K562 (cell line): ENCODE measurements at regions not wholly inside any gene's neighbourhood (a gene's known extent, or its start where the extent isn't known, plus 50 kb on each side); places are given as distances from the start of the nearest gene placed in this dataset.

ENCODE experiments used
- BCL6 ChIP-seq: fragments of 250-450 bp; sonication (Bioruptor Pico); IDR thresholded peaks from 2 replicates; pipeline ENCODE4 v1.4.0; 2020
- BRD9 ChIP-seq: fragments of 450-650 bp; IDR thresholded peaks from 2 replicates; pipeline ENCODE4 v1.6.1; 2018; ENCODE audit warnings: low read depth; ENCODE audit not compliant: partially characterized antibody
- CEBPG ChIP-seq, 3 experiments: fragments of 200-800 bp in 1 of 3; sonication (Bioruptor generic) in 1 of 3; sonication (generic) in 1 of 3; formaldehyde crosslinking in 1 of 3; IDR thresholded peaks in 2 of 3; conservative IDR thresholded peaks in 1 of 3; 2 replicates each; pipeline versions ENCODE4 v1.6.1 to v1.8.0; 2016 to 2022; ENCODE audit warnings: missing compliant biosample characterization in 2 of 3, missing genetic modification characterization in 2 of 3, mild to moderate bottlenecking in 1 of 3, missing genetic modification reagents in 1 of 3
- DPF2 ChIP-seq: fragments of 450-650 bp; IDR thresholded peaks from 2 replicates; pipeline ENCODE4 v1.6.1; 2016
- EP400 ChIP-seq: fragments of 450-650 bp; IDR thresholded peaks from 2 replicates; pipeline ENCODE4 v1.6.1; 2017; ENCODE audit warnings: antibody characterized with exemption, mild to moderate bottlenecking, moderate library complexity
- GABPB1 ChIP-seq: sonication (generic); formaldehyde crosslinking; IDR thresholded peaks from 2 replicates; pipeline ENCODE4 v1.8.0; 2022; ENCODE audit warnings: mild to moderate bottlenecking, missing genetic modification reagents
- KLF13 ChIP-seq: fragments of 450-650 bp; IDR thresholded peaks from 2 replicates; pipeline ENCODE4 v1.6.1; 2016; ENCODE audit warnings: missing genetic modification characterization, low read depth, mild to moderate bottlenecking, missing compliant biosample characterization, moderate library complexity, borderline replicate concordance
- MBD2 ChIP-seq: sonication (generic); IDR thresholded peaks from 2 replicates; pipeline ENCODE4 v1.6.1; 2016; ENCODE audit warnings: low read depth, borderline replicate concordance
- MCM7 ChIP-seq, 2 experiments: fragments of 450-650 bp; IDR thresholded peaks; 2 replicates each; pipeline ENCODE4 v1.6.1; 2016 to 2018
- MECOM ChIP-seq: fragments of 250-450 bp; sonication (Bioruptor Pico); IDR thresholded peaks from 2 replicates; pipeline ENCODE4 v1.8.0; 2022; ENCODE audit warnings: inconsistent platforms
- NFE2L1 ChIP-seq: fragments of 450-650 bp; IDR thresholded peaks from 2 replicates; pipeline ENCODE4 v1.6.1; 2016; ENCODE audit warnings: missing genetic modification characterization, low read depth, mild to moderate bottlenecking, missing compliant biosample characterization, moderate library complexity, borderline replicate concordance
- NONO ChIP-seq, 2 experiments: fragments of 200-400 bp in 1 of 2; fragments of 450-650 bp in 1 of 2; formaldehyde crosslinking in 1 of 2; IDR thresholded peaks; 2 replicates each; pipeline ENCODE4 v1.6.1; 2017; ENCODE audit warnings: low read depth in 2 of 2, mild to moderate bottlenecking in 2 of 2, moderate library complexity in 2 of 2, low read length in 1 of 2
- NRF1 ChIP-seq, 2 experiments: fragments of 450-650 bp; IDR thresholded peaks in 1 of 2; conservative IDR thresholded peaks in 1 of 2; 2 replicates each; pipeline ENCODE4 v1.6.1; 2014; ENCODE audit warnings: mild to moderate bottlenecking in 2 of 2
- POLR2A ChIP-seq: fragments of 450-650 bp; conservative IDR thresholded peaks from 2 replicates; pipeline ENCODE4 v1.6.1; 2016
- POLR2B ChIP-seq: fragments of 450-650 bp; IDR thresholded peaks from 2 replicates; pipeline ENCODE4 v1.6.1; 2018; ENCODE audit warnings: low read depth; ENCODE audit not compliant: partially characterized antibody
- RCOR1 ChIP-seq, 2 experiments: IDR thresholded peaks; 2 replicates each; pipeline ENCODE4 v1.6.1; 2012; ENCODE audit warnings: low read depth in 2 of 2, low read length in 2 of 2, borderline replicate concordance in 1 of 2, improper control_type of control experiment in 1 of 2
- UBTF ChIP-seq, 2 experiments: IDR thresholded peaks; 2 replicates each; pipeline ENCODE4 v1.6.1; 2012; ENCODE audit warnings: improper control_type of control experiment in 2 of 2, low read depth in 2 of 2, low read length in 2 of 2, borderline replicate concordance in 1 of 2
- ZBTB26 ChIP-seq: fragments of 450-650 bp; formaldehyde crosslinking; IDR thresholded peaks from 2 replicates; pipeline ENCODE4 v1.4.0; 2022; ENCODE audit warnings: missing genetic modification characterization
- ZBTB5 ChIP-seq: fragments of 450-650 bp; IDR thresholded peaks from 2 replicates; pipeline ENCODE4 v1.6.1; 2017; ENCODE audit warnings: antibody characterized with exemption
- ZNF121 ChIP-seq: sonication (generic); formaldehyde crosslinking; conservative IDR thresholded peaks from 2 replicates; pipeline ENCODE4 v1.8.0; 2022; ENCODE audit warnings: missing genetic modification reagents
- ZNF444 ChIP-seq: fragments of 250-450 bp; sonication (Bioruptor Pico); IDR thresholded peaks from 2 replicates; pipeline ENCODE4 v1.4.0; 2020; ENCODE audit warnings: mild to moderate bottlenecking, moderate library complexity
- ZNF668 ChIP-seq: fragments of 250-450 bp; sonication (Bioruptor Pico); IDR thresholded peaks from 2 replicates; pipeline ENCODE4 v1.8.0; 2022; ENCODE audit warnings: mild to moderate bottlenecking, inconsistent platforms
- ZNF79 ChIP-seq: fragments of 250-450 bp; sonication (Bioruptor Pico); IDR thresholded peaks from 2 replicates; pipeline ENCODE4 v1.4.0; 2020; ENCODE audit warnings: low read depth, mild to moderate bottlenecking, moderate library complexity
- ZZZ3 ChIP-seq: fragments of 450-650 bp; IDR thresholded peaks from 2 replicates; pipeline ENCODE4 v1.6.1; 2016; ENCODE audit warnings: antibody characterized with exemption, mild to moderate bottlenecking, moderate library complexity
- TF ChIP-seq, protein P1 (sequence below): fragments of 250-450 bp; sonication (Bioruptor Pico); IDR thresholded peaks from 2 replicates; pipeline ENCODE4 v1.5.0; 2021

DNA sequence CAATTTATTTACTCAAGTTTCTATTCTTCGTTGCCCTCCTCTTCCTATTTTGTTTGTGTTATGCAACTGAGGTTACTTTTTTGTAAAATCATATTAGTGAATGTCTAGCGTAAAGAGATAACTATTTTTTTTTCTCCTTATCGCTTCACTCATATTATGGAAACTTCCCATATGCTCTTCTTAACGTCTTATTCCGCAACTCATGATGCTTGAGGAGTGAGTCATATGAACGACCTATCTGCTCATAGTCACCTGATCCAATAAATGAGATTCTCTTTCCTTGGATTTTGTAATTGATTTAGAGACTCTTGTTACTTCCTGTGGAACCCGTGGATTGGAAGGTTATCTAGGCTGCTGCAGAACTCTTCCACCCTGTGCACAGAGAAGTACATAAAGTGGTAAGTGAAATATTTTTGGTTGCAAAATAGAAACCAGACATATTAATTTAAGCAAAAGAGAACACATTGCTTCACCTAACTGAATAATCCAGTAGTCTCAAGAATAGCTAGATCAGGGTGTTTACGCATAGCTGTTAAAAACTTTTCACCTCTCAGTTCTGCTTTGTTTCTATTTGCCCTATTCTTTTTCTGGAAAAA, 719.3 kb upstream of the SGO1 start (continued):
- TF ChIP-seq CEBPG (CRISPR knock-in tag; IDR thresholded peaks at IDR 0.05) = no peak
- peak; percentile 57 to 72 for TF ChIP-seq CEBPG (tag; conservative IDR thresholded peaks at IDR 0.05 in 1 of 2, IDR thresholded peaks at IDR 0.05 in 1 of 2)
- TF ChIP-seq ZBTB26 (CRISPR knock-in tag) = no peak
- no peak for TF ChIP-seq POLR2A
- no peak for TF ChIP-seq ZZZ3
- no peak for TF ChIP-seq ZNF79
- no peak for TF ChIP-seq BCL6 (CRISPR knock-in tag)
- no peak for TF ChIP-seq UBTF (IDR thresholded peaks at IDR 0.05; ENCODE audit: borderline replicate concordance in 1 of 2, low read depth in 2 of 2, low read length in 2 of 2)
- no peak for TF ChIP-seq NFE2L1
- TF ChIP-seq POLR2B = no peak
- TF ChIP-seq BRD9 = peak; percentile 15
- TF ChIP-seq NONO (IDR thresholded peaks at IDR 0.05; ENCODE audit: low read depth in 2 of 2, low read length in 1 of 2) = no peak
- TF ChIP-seq ZNF444 = no peak
- no peak for TF ChIP-seq MCM7 (IDR thresholded peaks at IDR 0.05)
- TF ChIP-seq DPF2 = peak; percentile 72
- peak in 1 of 2 experiments; percentile 61; a peak in 1 of 4 replicates for TF ChIP-seq RCOR1 (IDR thresholded peaks at IDR 0.05; ENCODE audit: borderline replicate concordance in 1 of 2, low read depth in 2 of 2, low read length in 2 of 2)
- no peak for TF ChIP-seq MECOM
- TF ChIP-seq ZNF668 (CRISPR knock-in tag) = no peak
- TF ChIP-seq NRF1 (conservative IDR thresholded peaks at IDR 0.05 in 1 of 2, IDR thresholded peaks at IDR 0.05 in 1 of 2) = no peak
- TF ChIP-seq ZBTB5 = no peak
- TF ChIP-seq GABPB1 (CRISPR knock-in tag) = no peak
- TF ChIP-seq, protein P1, sequence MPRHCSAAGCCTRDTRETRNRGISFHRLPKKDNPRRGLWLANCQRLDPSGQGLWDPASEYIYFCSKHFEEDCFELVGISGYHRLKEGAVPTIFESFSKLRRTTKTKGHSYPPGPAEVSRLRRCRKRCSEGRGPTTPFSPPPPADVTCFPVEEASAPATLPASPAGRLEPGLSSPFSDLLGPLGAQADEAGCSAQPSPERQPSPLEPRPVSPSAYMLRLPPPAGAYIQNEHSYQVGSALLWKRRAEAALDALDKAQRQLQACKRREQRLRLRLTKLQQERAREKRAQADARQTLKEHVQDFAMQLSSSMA (CRISPR knock-in tag) = no peak
- no peak for TF ChIP-seq EP400
- TF ChIP-seq MBD2 = no peak
- TF ChIP-seq KLF13 (tag) = no peak
- TF ChIP-seq ZNF121 (CRISPR knock-in tag) = no peak
